ENCODE measurements at regions not wholly inside any gene's neighbourhood (a gene's known extent, or its start where the extent isn't known, plus 50 kb on each side); places are given as distances from the start of the nearest gene placed in this dataset.

DNA sequence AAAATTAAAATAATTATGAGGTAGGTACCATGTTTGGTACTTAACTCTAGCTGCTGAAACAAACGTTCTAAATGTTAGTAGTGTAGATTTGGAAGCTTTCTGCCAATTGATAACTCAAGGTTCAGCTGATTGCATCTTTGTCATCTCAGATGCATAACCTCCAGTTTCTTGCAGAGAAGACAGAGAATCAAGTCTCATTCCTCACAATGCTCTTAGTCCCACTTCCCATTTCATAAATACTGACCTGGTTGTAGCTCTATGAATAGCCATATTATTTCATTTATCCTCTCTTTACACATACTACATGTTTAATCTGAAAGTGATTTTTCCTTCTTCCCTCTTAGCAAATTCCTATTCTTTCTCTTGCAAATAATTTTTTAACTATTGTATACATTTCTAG, 178.5 kb upstream of the SETBP1 start:
- in situ Hi-C loops (cut with MboI; ENCODE audit: low sequenced_read_pairs in 4 of 4) = no loop called here
- no peaks in the 10 kb centered on the region for H3K27me3 ChIP-seq
- H3K9me3 ChIP-seq = no peaks in the 10 kb centered on the region
- H3K27ac ChIP-seq = no peak overlapping the region
- ATAC-seq = no peak
- H3K4me1 ChIP-seq = no peaks in the 10 kb centered on the region
- TF ChIP-seq, protein P1, sequence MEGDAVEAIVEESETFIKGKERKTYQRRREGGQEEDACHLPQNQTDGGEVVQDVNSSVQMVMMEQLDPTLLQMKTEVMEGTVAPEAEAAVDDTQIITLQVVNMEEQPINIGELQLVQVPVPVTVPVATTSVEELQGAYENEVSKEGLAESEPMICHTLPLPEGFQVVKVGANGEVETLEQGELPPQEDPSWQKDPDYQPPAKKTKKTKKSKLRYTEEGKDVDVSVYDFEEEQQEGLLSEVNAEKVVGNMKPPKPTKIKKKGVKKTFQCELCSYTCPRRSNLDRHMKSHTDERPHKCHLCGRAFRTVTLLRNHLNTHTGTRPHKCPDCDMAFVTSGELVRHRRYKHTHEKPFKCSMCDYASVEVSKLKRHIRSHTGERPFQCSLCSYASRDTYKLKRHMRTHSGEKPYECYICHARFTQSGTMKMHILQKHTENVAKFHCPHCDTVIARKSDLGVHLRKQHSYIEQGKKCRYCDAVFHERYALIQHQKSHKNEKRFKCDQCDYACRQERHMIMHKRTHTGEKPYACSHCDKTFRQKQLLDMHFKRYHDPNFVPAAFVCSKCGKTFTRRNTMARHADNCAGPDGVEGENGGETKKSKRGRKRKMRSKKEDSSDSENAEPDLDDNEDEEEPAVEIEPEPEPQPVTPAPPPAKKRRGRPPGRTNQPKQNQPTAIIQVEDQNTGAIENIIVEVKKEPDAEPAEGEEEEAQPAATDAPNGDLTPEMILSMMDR (IDR thresholded peaks at IDR 0.05 in 4 of 5, conservative IDR thresholded peaks at IDR 0.05 in 1 of 5) = no peak
- no peak for TF ChIP-seq POLR2A (IDR thresholded peaks at IDR 0.05)
- H3K4me3 ChIP-seq = no peak overlapping the region
- DNase-seq = no peak
- intact Hi-C loops (cut with DNase I; ENCODE audit: low total_unique reads) = no loop called here
- H3K36me3 ChIP-seq = no peaks in the 10 kb centered on the region

DNA sequence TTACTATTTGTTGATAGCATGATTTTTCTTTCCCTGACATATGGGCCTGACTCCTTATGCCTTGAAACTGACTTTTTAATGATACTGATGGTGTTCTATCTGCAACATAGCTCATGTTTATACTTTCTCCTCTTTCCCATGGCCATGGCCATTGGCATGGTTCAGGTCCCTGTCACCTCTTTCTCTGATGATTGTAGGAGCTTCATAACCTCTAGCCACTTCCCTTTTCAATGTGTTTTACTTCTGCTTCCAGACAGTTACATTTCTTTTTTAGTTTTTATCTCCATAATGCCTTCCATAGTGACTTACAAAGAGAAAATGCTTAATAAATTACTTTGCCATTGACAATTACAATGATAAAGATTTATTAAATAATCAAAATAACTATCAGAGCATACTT, 177.9 kb upstream of the SETBP1 start:
- intact Hi-C loops (cut with DNase I; ENCODE audit: low total_unique reads) (no loop called here), in situ Hi-C loops (cut with MboI; ENCODE audit: low sequenced_read_pairs in 4 of 4) (no loop called here)
- ATAC-seq = no peak
- Histone ChIP-seq H3K4me1 (no peaks in the 10 kb centered on the region), H3K4me3 (no peak overlapping the region), H3K27ac (no peak overlapping the region), H3K36me3 (no peaks in the 10 kb centered on the region), H3K9me3 (no peaks in the 10 kb centered on the region), H3K27me3 (no peaks in the 10 kb centered on the region)
- no peak for DNase-seq
- TF ChIP-seq, protein P1 (IDR thresholded peaks at IDR 0.05 in 4 of 5, conservative IDR thresholded peaks at IDR 0.05 in 1 of 5) = no peak
- no peak for TF ChIP-seq POLR2A (IDR thresholded peaks at IDR 0.05)

DNA sequence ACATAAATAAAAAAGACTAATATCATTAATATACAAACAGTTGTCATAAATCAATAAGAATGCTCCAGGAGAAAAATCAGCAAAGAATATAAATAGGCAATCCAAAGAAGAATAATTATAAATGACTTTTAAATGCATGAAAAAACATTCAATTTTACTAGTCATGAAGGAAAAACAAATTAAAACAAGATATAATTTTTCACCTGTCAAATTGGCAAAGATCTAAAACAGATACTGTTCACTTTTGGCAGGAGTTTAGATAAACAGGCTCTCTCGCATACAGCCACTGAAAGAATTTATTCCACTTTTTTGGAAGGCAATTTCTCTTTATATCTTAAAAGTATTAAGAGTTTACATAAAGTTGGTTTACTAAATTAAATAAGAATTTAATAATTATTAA, 176.8 kb upstream of the SETBP1 start:
- intact Hi-C loops (cut with DNase I; ENCODE audit: low total_unique reads) (no loop called here), in situ Hi-C loops (cut with MboI; ENCODE audit: low sequenced_read_pairs in 4 of 4) (no loop called here)

DNA sequence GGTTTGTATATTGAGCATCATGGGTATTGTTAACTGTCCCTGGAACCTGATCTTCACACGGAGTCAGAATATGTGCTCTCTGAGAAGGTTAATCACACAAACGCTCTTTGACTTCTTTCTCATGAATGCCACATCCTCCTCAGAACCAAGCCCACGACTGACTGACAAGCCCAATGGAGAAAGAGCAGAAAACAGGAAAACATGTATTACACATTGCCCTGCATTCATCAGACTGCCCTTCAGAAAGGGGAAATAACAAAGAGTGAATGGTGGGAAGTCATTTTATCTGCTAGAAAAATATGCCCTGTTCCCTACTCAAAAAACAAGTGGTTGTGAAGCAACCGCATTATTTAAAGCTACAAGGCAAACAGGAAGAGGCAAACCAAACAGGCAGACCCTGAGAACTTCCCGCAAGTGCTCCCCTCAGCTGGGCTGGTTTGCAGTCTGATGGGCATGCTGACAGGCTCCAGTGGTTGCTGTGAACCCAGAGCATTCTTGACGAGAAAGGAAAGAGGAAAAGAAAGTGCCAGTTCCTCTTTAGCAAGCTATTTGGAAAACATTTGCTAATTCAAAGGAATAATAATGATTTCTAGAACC, 172.9 kb upstream of the SETBP1 start:
- Histone ChIP-seq H3K9me3 (no peaks in the 10 kb centered on the region), H3K4me3 (no peak overlapping the region), H3K36me3 (no peaks in the 10 kb centered on the region), H3K4me1 (no peaks in the 10 kb centered on the region), H3K27ac (no peak overlapping the region), H3K27me3 (no peaks in the 10 kb centered on the region)
- intact Hi-C loops (cut with DNase I; ENCODE audit: low total_unique reads) = no loop called here
- in situ Hi-C loops (cut with MboI; ENCODE audit: low sequenced_read_pairs in 4 of 4) = no loop called here
- no peak for ATAC-seq
- TF ChIP-seq POLR2A (IDR thresholded peaks at IDR 0.05) = no peak
- TF ChIP-seq, protein P1 (IDR thresholded peaks at IDR 0.05 in 4 of 5, conservative IDR thresholded peaks at IDR 0.05 in 1 of 5) = no peak
- peak; percentile 2 to 15 for DNase-seq

More for the DNA sequence above, 176.8 kb upstream of the SETBP1 start:
- no peak for ATAC-seq
- Histone ChIP-seq H3K9me3 (no peaks in the 10 kb centered on the region), H3K4me3 (no peak overlapping the region), H3K36me3 (no peaks in the 10 kb centered on the region), H3K27ac (no peak overlapping the region), H3K27me3 (no peaks in the 10 kb centered on the region), H3K4me1 (no peaks in the 10 kb centered on the region)
- DNase-seq = no peak
- TF ChIP-seq, protein P1 (IDR thresholded peaks at IDR 0.05 in 4 of 5, conservative IDR thresholded peaks at IDR 0.05 in 1 of 5) = no peak
- no peak for TF ChIP-seq POLR2A (IDR thresholded peaks at IDR 0.05)

DNA sequence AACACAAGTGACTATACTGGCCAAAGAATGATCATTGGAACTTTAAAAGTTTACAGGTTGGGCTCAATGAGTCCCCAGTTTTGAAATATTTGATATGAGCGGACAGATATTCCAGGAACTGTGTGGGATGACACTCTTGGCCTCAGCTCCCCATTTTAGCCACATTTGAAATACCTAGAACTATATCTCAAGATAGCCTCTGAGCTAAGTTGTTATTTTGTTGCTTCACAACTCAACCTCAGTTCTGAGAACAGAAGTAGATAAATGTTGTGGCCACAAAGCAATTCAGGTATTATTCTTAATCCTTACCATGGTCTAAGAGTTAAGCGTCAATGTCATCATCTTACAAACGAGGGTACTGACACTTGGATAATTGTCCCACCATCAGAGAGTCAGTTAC, 172.2 kb upstream of the SETBP1 start:
- H3K36me3 ChIP-seq = no peaks in the 10 kb centered on the region
- no peaks in the 10 kb centered on the region for H3K9me3 ChIP-seq
- no peak overlapping the region for H3K4me3 ChIP-seq
- TF ChIP-seq POLR2A (IDR thresholded peaks at IDR 0.05) = no peak
- TF ChIP-seq, protein P1 (IDR thresholded peaks at IDR 0.05 in 4 of 5, conservative IDR thresholded peaks at IDR 0.05 in 1 of 5) = no peak
- in situ Hi-C loops (cut with MboI; ENCODE audit: low sequenced_read_pairs in 4 of 4) = no loop called here
- no peak overlapping the region for H3K27ac ChIP-seq
- intact Hi-C loops (cut with DNase I; ENCODE audit: low total_unique reads) = no loop called here
- H3K27me3 ChIP-seq = no peaks in the 10 kb centered on the region
- DNase-seq (no peak), ATAC-seq (no peak)
- no peaks in the 10 kb centered on the region for H3K4me1 ChIP-seq
